Mesenchymal stem cell (in vitro differentiated cells and primary cell): ENCODE measurements at regions not wholly inside any gene's neighbourhood (a gene's known extent, or its start where the extent isn't known, plus 50 kb on each side); places are given as distances from the start of the nearest gene placed in this dataset.

Experiments
- DNase-seq: peaks from one replicate; pipeline ENCODE4 v3.0.0-alpha.2; 2013
- H2AFZ ChIP-seq: one replicate; pipeline ENCODE4 v1.6.1; 2013; ENCODE audit warnings: low read depth, mild to moderate bottlenecking, control low read depth, inconsistent platforms, low read length, moderate library complexity
- H2AK5ac ChIP-seq: 2 replicates; pipeline ENCODE4 v1.6.1; 2013; ENCODE audit warnings: low read length, moderate library complexity, mild to moderate bottlenecking, inconsistent platforms; ENCODE audit not compliant: severe bottlenecking
- H2BK120ac ChIP-seq: one replicate; pipeline ENCODE4 v1.6.1; 2013; ENCODE audit warnings: low read depth, mild to moderate bottlenecking, inconsistent platforms, low read length, moderate library complexity
- H2BK12ac ChIP-seq, 2 experiments: one replicate each; pipeline ENCODE4 v1.6.1; 2013; ENCODE audit warnings: inconsistent platforms in 2 of 2, low read length in 2 of 2, mild to moderate bottlenecking in 2 of 2, moderate library complexity in 2 of 2, control low read depth in 1 of 2
- H2BK15ac ChIP-seq: one replicate; pipeline ENCODE4 v1.6.1; 2013; ENCODE audit warnings: mild to moderate bottlenecking, low read depth, inconsistent platforms; ENCODE audit not compliant: poor library complexity, severe bottlenecking
- H2BK5ac ChIP-seq: 2 replicates; pipeline ENCODE4 v1.6.1; 2013; ENCODE audit warnings: low read depth, mild to moderate bottlenecking, low read length, control low read depth, inconsistent platforms; ENCODE audit not compliant: poor library complexity, severe bottlenecking
- H3K14ac ChIP-seq, 2 experiments: one replicate each; pipeline ENCODE4 v1.6.1; 2013; ENCODE audit warnings: inconsistent platforms in 2 of 2, low read length in 2 of 2, control low read depth in 1 of 2, mild to moderate bottlenecking in 1 of 2, moderate library complexity in 1 of 2
- H3K18ac ChIP-seq, 2 experiments: one replicate each; pipeline ENCODE4 v1.6.1; 2013; ENCODE audit warnings: inconsistent platforms in 2 of 2, low read length in 2 of 2, control low read depth in 1 of 2, low read depth in 1 of 2, mild to moderate bottlenecking in 1 of 2
- H3K23ac ChIP-seq, 2 experiments: one replicate each; pipeline ENCODE4 v1.6.1; 2013; ENCODE audit warnings: inconsistent platforms in 2 of 2, low read length in 2 of 2, mild to moderate bottlenecking in 2 of 2, moderate library complexity in 2 of 2, control low read depth in 1 of 2
- H3K27ac ChIP-seq: 2 replicates; pipeline ENCODE4 v1.5.1; 2013; ENCODE audit warnings: mild to moderate bottlenecking, moderate library complexity, low read length, control low read depth, inconsistent platforms; ENCODE audit not compliant: poor library complexity, severe bottlenecking
- H3K27me3 ChIP-seq, 2 experiments: 2 replicates each; pipeline versions ENCODE4 v1.6.1 to v1.7.0; 2013; ENCODE audit warnings: low read length in 2 of 2, mild to moderate bottlenecking in 2 of 2, moderate library complexity in 2 of 2, control low read depth in 1 of 2, inconsistent platforms in 1 of 2; ENCODE audit not compliant: control insufficient read depth in 1 of 2, insufficient read depth in 1 of 2
- H3K36me3 ChIP-seq, 2 experiments: 2 replicates each; pipeline versions ENCODE4 v1.6.1 to v1.7.0; 2013; ENCODE audit warnings: low read length in 2 of 2, control low read depth in 1 of 2, inconsistent platforms in 1 of 2, low read depth in 1 of 2, mild to moderate bottlenecking in 1 of 2; ENCODE audit not compliant: insufficient read depth in 2 of 2, control insufficient read depth in 1 of 2
- H3K4ac ChIP-seq, 2 experiments: one replicate each; pipeline ENCODE4 v1.6.1; 2013; ENCODE audit warnings: inconsistent platforms in 2 of 2, low read length in 2 of 2, mild to moderate bottlenecking in 2 of 2, moderate library complexity in 2 of 2, control low read depth in 1 of 2, low read depth in 1 of 2
- H3K4me1 ChIP-seq: 2 replicates; pipeline ENCODE4 v1.6.1; 2013; ENCODE audit warnings: low read depth, low read length, control low read depth; ENCODE audit not compliant: control insufficient read depth, insufficient read depth
- H3K4me2 ChIP-seq: 2 replicates; pipeline ENCODE4 v1.6.1; 2013; ENCODE audit warnings: low read length, mild to moderate bottlenecking, inconsistent platforms; ENCODE audit not compliant: poor library complexity, severe bottlenecking
- H3K4me3 ChIP-seq, 2 experiments: 2 replicates each; pipeline versions ENCODE4 v1.5.1 to v1.7.0; 2013; ENCODE audit warnings: low read length in 2 of 2, mild to moderate bottlenecking in 2 of 2, control low read depth in 1 of 2, low read depth in 1 of 2; ENCODE audit not compliant: insufficient read depth in 1 of 2
- H3K79me1 ChIP-seq: replicated peaks from 2 replicates; pipeline ENCODE4 v1.6.1; 2013; ENCODE audit warnings: mild to moderate bottlenecking, control low read depth, low read length, inconsistent platforms; ENCODE audit not compliant: poor library complexity, severe bottlenecking
- H3K9ac ChIP-seq: 2 replicates; pipeline ENCODE4 v1.7.0; 2013; ENCODE audit warnings: mild to moderate bottlenecking, low read length, moderate library complexity
- H3K9me3 ChIP-seq: 2 replicates; pipeline ENCODE4 v1.7.0; 2013; ENCODE audit warnings: mild to moderate bottlenecking, low read length; ENCODE audit not compliant: control insufficient read depth
- H4K8ac ChIP-seq: one replicate; pipeline ENCODE4 v1.6.1; 2013; ENCODE audit warnings: inconsistent platforms, mild to moderate bottlenecking, low read length, moderate library complexity
- H4K91ac ChIP-seq: one replicate; pipeline ENCODE4 v1.6.1; 2013; ENCODE audit warnings: mild to moderate bottlenecking, low read length, inconsistent platforms
- WGBS: methylation state at CpG from one replicate; pipeline ENCODE4 v1.1.7; 2013; ENCODE audit warnings: mixed read lengths; 5-methylcytosine and 5-hydroxymethylcytosine counted together

DNA sequence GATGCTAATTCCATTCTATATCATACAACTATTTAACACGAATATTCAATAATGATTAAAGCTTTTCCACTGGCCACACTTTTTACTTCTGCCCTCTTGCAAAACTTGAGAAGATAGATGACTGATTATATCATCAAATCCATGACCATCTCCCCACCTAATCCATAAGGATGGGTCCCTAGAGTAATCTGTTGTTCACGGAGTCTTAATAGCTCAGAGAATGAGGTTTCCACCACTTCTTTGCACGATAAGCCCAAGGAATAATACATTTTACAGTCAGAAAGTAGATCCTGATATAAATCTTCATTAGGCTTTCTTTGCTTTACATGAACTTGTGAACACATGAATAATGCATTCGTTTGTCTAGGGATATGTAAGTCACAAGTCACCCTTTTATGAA is 527.2 kb downstream of the GALC start:
- Histone ChIP-seq H3K4me1 (peaks cover 2% of the 10 kb centered on the region), H3K79me1 (no peaks in the 10 kb centered on the region), H2BK15ac (no peak overlapping the region), H3K27ac (no peak overlapping the region), H3K14ac (no peak overlapping the region), H3K9ac (no peak overlapping the region), H3K4me2 (no peak overlapping the region), H3K36me3 (no peaks in the 10 kb centered on the region), H3K18ac (no peak overlapping the region), H3K27me3 (no peaks in the 10 kb centered on the region), H2BK5ac (no peak overlapping the region), H3K9me3 (no peaks in the 10 kb centered on the region), H2BK120ac (no peak overlapping the region), H2AK5ac (no peak overlapping the region), H2BK12ac (no peak overlapping the region), H3K4ac (no peak overlapping the region), H2AFZ (no peak overlapping the region), H3K4me3 (no peak overlapping the region), H4K91ac (no peak overlapping the region), H3K23ac (no peak overlapping the region), H4K8ac (no peak overlapping the region)
- no peak for DNase-seq
- WGBS, result 84% methylated on average over 3 of the region's 4 CpGs

- H2BK120ac ChIP-seq, result no peak overlapping the region
- 87% methylated on average over 6 of the region's 6 CpGs for WGBS
- no peaks in the 10 kb centered on the region for H3K9me3 ChIP-seq
- H2AK5ac ChIP-seq, result no peak overlapping the region
- H3K14ac ChIP-seq, result no peak overlapping the region
- no peak overlapping the region for H3K9ac ChIP-seq
- peak overlapping the region; percentile 58 for H2AFZ ChIP-seq
- no peak overlapping the region for H2BK12ac ChIP-seq
- no peaks in the 10 kb centered on the region for H3K27me3 ChIP-seq
- no peaks in the 10 kb centered on the region for H3K36me3 ChIP-seq
- H3K4me3 ChIP-seq, result no peak overlapping the region
- no peak overlapping the region for H3K4me2 ChIP-seq
- no peak overlapping the region for H3K23ac ChIP-seq
- DNase-seq, result no peak
- H3K79me1 ChIP-seq, result no peaks in the 10 kb centered on the region
- no peak overlapping the region for H4K91ac ChIP-seq
- peak overlapping the region; percentile 7 for H4K8ac ChIP-seq
- H2BK15ac ChIP-seq, result no peak overlapping the region
- no peak overlapping the region for H3K4ac ChIP-seq
- peak overlapping the region; percentile 23 for H3K27ac ChIP-seq
- peaks cover 2% of the 10 kb centered on the region for H3K4me1 ChIP-seq
- H3K18ac ChIP-seq, result no peak overlapping the region
- no peak overlapping the region for H2BK5ac ChIP-seq
These were observed 531.3 kb downstream of the GALC start for GRCh38 chr14:87461704-87462103.

DNA sequence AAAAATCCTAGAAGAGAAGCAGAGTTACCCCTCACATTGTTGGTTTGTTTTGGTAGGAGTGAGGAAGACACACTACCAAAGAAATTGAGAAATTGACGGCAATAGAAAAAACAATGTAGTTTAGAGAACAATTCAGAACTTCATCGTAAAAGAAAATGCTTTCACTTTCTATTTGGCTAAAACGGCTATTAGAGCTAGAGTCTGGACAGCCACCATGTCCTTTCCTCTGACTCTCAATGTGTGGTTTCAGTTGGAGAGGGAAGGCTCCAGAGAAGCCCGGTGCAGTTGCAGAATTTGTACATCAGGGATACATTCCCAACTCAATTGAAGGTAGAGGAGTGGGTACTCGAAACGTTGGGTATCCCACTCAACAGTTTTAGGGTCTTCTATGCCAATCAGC is 535.3 kb downstream of the GALC start:
- Histone ChIP-seq H3K27ac (no peak overlapping the region), H3K4me3 (peak overlapping the region in 1 of 2 experiments; percentile 63), H3K4me1 (peaks cover 2% of the 10 kb centered on the region), H3K9me3 (no peaks in the 10 kb centered on the region), H4K91ac (no peak overlapping the region), H2BK5ac (no peak overlapping the region), H3K27me3 (no peaks in the 10 kb centered on the region), H2BK12ac (no peak overlapping the region), H3K9ac (peak overlapping the region; percentile 88), H2BK15ac (no peak overlapping the region), H3K4ac (no peak overlapping the region), H3K79me1 (no peaks in the 10 kb centered on the region), H3K36me3 (no peaks in the 10 kb centered on the region), H2AFZ (no peak overlapping the region), H3K23ac (no peak overlapping the region), H3K4me2 (no peak overlapping the region), H2AK5ac (no peak overlapping the region), H4K8ac (no peak overlapping the region), H2BK120ac (no peak overlapping the region), H3K14ac (no peak overlapping the region), H3K18ac (no peak overlapping the region)
- peak; percentile 10 for DNase-seq
- 82% methylated on average over 5 of the region's 6 CpGs for WGBS

DNA sequence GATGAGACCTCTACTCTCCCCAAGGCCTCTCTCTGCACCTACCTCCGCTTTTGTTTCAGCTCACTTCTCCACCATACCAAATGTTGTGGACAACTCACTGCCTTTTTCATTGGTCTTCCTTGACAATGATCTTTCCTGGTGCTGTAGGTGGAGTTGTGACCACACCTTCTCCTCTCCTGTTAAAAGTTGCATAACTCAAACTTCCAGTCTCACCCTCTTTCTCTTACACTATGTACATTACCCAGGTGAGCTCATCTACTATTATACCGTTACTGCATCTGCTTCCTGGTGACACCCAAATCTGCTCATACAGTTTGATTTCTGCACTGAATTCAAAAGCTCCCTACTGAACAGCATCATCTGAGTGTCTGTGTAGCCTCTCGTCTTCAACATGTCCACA is 542.8 kb downstream of the GALC start:
- no peak overlapping the region for H3K23ac ChIP-seq
- H3K4ac ChIP-seq, result no peak overlapping the region
- WGBS, result 95% methylated on average over 3 of the region's 3 CpGs
- H2AK5ac ChIP-seq, result no peak overlapping the region
- no peaks in the 10 kb centered on the region for H3K27me3 ChIP-seq
- H2AFZ ChIP-seq, result no peak overlapping the region
- H3K27ac ChIP-seq, result no peak overlapping the region
- no peak overlapping the region for H2BK120ac ChIP-seq
- no peak overlapping the region for H3K4me3 ChIP-seq
- no peak overlapping the region for H4K91ac ChIP-seq
- H3K4me1 ChIP-seq, result no peaks in the 10 kb centered on the region
- no peak overlapping the region for H4K8ac ChIP-seq
- H2BK5ac ChIP-seq, result no peak overlapping the region
- no peak overlapping the region for H3K14ac ChIP-seq
- H3K9ac ChIP-seq, result no peak overlapping the region
- H2BK12ac ChIP-seq, result no peak overlapping the region
- no peak overlapping the region for H3K18ac ChIP-seq
- no peaks in the 10 kb centered on the region for H3K9me3 ChIP-seq
- H3K79me1 ChIP-seq, result no peaks in the 10 kb centered on the region
- H3K4me2 ChIP-seq, result no peak overlapping the region
- no peak overlapping the region for H2BK15ac ChIP-seq
- no peaks in the 10 kb centered on the region for H3K36me3 ChIP-seq
- no peak for DNase-seq
